ENCODE measurements at regions not wholly inside any gene's neighbourhood (a gene's known extent, or its start where the extent isn't known, plus 50 kb on each side); places are given as distances from the start of the nearest gene placed in this dataset.
A peak's percentile ranks its signal among the peaks of the same experiment; 100 is the strongest.

DNA sequence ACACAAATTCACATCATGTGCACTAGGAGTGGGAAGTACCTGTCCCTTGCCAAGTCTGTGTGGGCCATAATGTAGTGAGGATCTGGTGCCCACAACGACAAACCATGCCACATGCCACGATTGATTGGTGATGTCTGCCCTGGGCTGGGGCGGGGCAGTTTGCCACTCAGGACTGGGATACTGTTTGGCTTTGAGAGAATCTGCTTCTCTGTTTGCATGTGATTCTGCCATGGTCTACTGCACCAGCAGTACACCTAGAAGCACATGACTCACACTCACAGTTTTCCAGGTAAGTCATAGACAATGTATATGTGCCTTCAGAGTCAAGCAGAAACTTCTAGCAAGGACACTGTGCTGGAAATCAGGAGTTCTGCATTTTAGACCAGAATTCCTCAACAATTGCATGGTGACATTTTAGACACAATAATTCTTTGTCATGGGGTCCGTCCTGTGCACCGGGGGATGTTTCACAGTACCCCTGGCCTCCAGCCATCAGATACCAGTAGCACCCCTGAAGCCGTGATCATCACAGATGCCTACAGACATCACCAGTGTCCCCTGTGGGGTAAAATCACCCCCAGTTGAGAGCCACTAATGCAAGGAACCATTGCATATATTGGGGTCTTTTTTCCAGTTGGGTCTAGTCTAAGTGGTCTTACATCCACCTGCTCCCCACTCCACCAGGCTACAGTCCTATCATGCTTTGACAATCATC lies 278.3 kb downstream of the EIPR1 start:
- peaks cover 0 to 1% (median 0%) of the 10 kb centered on the region in 3 donors for H3K36me3 Mint-ChIP-seq
- H3K27ac Mint-ChIP-seq: peak overlapping the region in 1 of 8 donors; percentile 47
- H3K27me3 Mint-ChIP-seq: peaks cover 17 to 26% of the 10 kb centered on the region in 2 donors

DNA sequence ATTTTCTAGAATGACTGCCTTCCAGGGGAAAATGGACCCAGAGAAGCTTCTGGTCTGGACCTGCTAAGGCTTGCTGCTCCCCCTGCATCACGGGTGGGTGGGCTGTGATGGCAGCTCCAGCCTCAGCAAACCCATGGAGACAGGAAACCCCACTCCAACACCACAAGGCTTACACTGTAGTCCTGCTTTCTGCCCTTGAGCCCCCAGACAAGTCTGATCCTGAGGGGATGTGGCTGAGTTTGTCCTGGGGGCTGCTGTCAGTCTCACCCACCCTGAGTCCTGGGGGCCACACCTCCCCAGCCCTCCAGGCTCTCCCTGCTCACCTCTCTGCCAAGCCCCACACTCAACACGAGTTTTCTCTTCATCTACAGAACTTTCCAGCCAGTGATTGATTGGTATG lies 279.4 kb downstream of the EIPR1 start:
- H3K9me3 Mint-ChIP-seq: peaks cover 0 to 2% (median 0%) of the 10 kb centered on the region in 5 donors
- CTCF ChIA-PET: no interaction called here
- H3K9me3 ChIP-seq (ENCODE audit: low read length): no peaks in the 10 kb centered on the region

More for the DNA sequence above, 278.3 kb downstream of the EIPR1 start:
- Histone ChIP-seq H3K36me3 (ENCODE audit: insufficient read depth, low read length) (no peaks in the 10 kb centered on the region), H3K4me1 (ENCODE audit: insufficient read depth, low read length) (no peaks in the 10 kb centered on the region), H3K27ac (ENCODE audit: low read depth, low read length) (no peak overlapping the region), H3K4me3 (ENCODE audit: low read length) (no peak overlapping the region), H3K27me3 (ENCODE audit: insufficient read depth, low read length, poor library complexity, severe bottlenecking) (no peaks in the 10 kb centered on the region), H3K9me3 (ENCODE audit: low read length) (no peaks in the 10 kb centered on the region)
- Mint-ChIP-seq H3K4me1 (no peaks in the 10 kb centered on the region), H3K4me3 (peak overlapping the region in 1 of 7 donors; percentile 25), H3K9me3 (peaks cover 0 to 2% (median 0%) of the 10 kb centered on the region in 5 donors)
- ChIA-PET POLR2A (no interaction called here), CTCF (no interaction called here)
- DNase-seq: no peak

DNA sequence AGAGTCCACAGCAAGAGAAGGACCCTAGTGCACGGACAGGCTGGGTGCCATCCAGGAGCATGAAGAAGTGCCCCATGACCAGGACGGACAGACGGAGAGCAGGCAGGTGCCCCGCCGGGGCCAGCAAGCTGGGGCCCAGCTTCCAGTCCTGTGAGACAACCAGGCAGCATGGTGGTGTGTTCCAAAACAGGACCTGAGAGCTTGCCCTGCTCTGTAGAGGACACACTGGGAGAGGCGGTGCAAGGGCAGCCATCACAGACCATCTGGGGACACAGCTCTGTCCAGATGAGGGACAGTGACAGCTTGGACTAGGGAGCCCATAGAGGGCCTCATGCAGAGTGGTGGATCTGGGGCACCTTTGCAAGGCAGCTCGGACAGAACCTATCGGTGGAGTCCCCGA lies 279.8 kb downstream of the EIPR1 start:
- Mint-ChIP-seq H3K4me3 (no peak overlapping the region), H3K9me3 (peaks cover 0 to 2% (median 0%) of the 10 kb centered on the region in 5 donors), H3K27me3 (peaks cover 16 to 21% of the 10 kb centered on the region in 2 donors), H3K36me3 (peaks cover 0 to 1% (median 0%) of the 10 kb centered on the region in 3 donors), H3K4me1 (no peaks in the 10 kb centered on the region), H3K27ac (no peak overlapping the region)
- Histone ChIP-seq H3K36me3 (ENCODE audit: insufficient read depth, low read length) (no peaks in the 10 kb centered on the region), H3K4me1 (ENCODE audit: insufficient read depth, low read length) (no peaks in the 10 kb centered on the region), H3K9me3 (ENCODE audit: low read length) (no peaks in the 10 kb centered on the region), H3K27ac (ENCODE audit: low read depth, low read length) (no peak overlapping the region), H3K27me3 (ENCODE audit: insufficient read depth, low read length, poor library complexity, severe bottlenecking) (no peaks in the 10 kb centered on the region), H3K4me3 (ENCODE audit: low read length) (no peak overlapping the region)
- ChIA-PET POLR2A (no interaction called here), CTCF (no interaction called here)
- no peak for DNase-seq

More for the DNA sequence above, 279.4 kb downstream of the EIPR1 start:
- H3K36me3 Mint-ChIP-seq: peaks cover 0 to 1% (median 0%) of the 10 kb centered on the region in 3 donors
- Histone ChIP-seq H3K4me3 (ENCODE audit: low read length) (no peak overlapping the region), H3K4me1 (ENCODE audit: insufficient read depth, low read length) (no peaks in the 10 kb centered on the region), H3K36me3 (ENCODE audit: insufficient read depth, low read length) (no peaks in the 10 kb centered on the region), H3K27ac (ENCODE audit: low read depth, low read length) (no peak overlapping the region), H3K27me3 (ENCODE audit: insufficient read depth, low read length, poor library complexity, severe bottlenecking) (no peaks in the 10 kb centered on the region)
- H3K27me3 Mint-ChIP-seq: peaks cover 17 to 21% of the 10 kb centered on the region in 2 donors
- H3K4me1 Mint-ChIP-seq: no peaks in the 10 kb centered on the region
- no peak for DNase-seq
- POLR2A ChIA-PET: no interaction called here
- H3K4me3 Mint-ChIP-seq: no peak overlapping the region
- no peak overlapping the region for H3K27ac Mint-ChIP-seq

DNA sequence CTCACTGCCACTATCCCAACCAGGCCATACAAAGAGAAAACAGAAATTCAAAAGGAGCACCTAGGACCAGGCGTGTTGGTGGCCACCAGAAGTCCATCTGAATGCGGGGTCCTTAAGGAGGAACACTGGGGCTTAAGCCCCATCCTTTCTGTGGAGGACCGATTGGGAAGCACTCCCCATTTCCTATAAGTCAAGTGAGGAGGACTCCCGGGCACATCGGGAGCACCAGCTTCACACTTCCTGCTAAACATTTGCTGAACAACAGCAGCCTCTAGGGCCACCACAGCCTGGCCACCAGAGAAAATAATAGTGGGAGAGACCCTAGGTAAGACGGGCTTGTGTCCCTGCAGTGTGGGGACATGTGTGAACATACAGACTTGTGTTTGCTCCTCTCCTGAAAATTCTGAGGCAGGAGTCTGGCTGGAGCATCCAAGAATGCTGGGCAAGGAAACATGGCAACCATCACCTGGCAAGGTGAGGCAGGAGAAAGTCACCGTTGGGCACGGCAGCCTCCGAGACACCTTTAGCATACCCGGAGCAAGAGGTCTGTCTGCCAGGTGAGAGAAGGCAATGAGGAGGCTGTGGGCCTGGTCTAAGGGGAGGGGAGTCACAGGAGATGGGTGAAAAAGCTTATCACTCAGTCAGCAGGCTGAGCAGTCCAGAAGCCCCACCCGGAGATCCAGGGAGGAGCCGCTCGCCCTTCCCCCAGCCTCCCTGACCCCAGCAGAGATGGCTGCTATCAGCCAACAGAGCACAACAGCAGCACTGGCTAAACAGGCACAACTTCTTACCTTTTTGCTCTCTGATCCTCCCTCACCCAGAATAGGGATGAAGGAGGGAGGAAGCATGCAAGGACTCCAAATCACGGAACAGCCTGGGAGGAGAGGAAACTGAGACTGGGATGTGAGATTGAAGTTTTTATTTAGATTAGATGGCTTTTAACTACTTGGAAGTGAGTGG lies 282.3 kb downstream of the EIPR1 start:
- Mint-ChIP-seq H3K27me3 (peaks cover 12 to 21% of the 10 kb centered on the region in 2 donors), H3K4me1 (peaks cover 0 to 4% (median 2%) of the 10 kb centered on the region in 3 donors), H3K4me3 (no peak overlapping the region), H3K9me3 (peaks cover 0 to 5% (median 0%) of the 10 kb centered on the region in 5 donors), H3K27ac (no peak overlapping the region), H3K36me3 (peaks cover 0 to 1% (median 0%) of the 10 kb centered on the region in 3 donors)
- Histone ChIP-seq H3K4me1 (ENCODE audit: insufficient read depth, low read length) (no peaks in the 10 kb centered on the region), H3K27me3 (ENCODE audit: insufficient read depth, low read length, poor library complexity, severe bottlenecking) (no peaks in the 10 kb centered on the region), H3K36me3 (ENCODE audit: insufficient read depth, low read length) (no peaks in the 10 kb centered on the region), H3K27ac (ENCODE audit: low read depth, low read length) (no peak overlapping the region), H3K4me3 (ENCODE audit: low read length) (no peak overlapping the region), H3K9me3 (ENCODE audit: low read length) (no peaks in the 10 kb centered on the region)
- ChIA-PET CTCF (no interaction called here), POLR2A (no interaction called here)
- DNase-seq: no peak

DNA sequence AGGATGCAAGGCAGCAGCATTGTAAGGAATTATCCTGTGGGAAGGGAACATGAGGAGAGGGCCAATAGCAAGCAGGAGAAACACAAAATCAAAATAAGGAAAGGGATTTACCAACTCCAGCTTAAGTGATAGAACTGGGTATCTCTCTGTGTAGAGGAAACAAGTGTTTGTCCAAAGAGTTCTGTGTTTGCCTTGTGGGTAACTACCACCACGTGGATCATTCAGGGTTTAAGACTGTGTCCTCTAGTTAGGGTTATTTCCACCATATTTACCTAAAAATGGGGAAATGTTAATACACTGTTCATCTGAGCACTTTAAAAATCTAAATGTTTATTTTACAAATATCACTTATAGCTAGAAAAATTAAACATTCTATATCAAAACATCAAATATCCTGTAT lies 283.3 kb downstream of the EIPR1 start:
- H3K27ac ChIP-seq (ENCODE audit: low read depth, low read length): no peak overlapping the region
- ChIA-PET CTCF (no interaction called here), POLR2A (no interaction called here)
- no peaks in the 10 kb centered on the region for H3K36me3 ChIP-seq (ENCODE audit: insufficient read depth, low read length)
- Mint-ChIP-seq H3K27ac (no peak overlapping the region), H3K9me3 (peaks cover 4 to 13% (median 6%) of the 10 kb centered on the region in 5 donors), H3K4me3 (no peak overlapping the region), H3K4me1 (peaks cover 0 to 4% (median 2%) of the 10 kb centered on the region in 3 donors), H3K27me3 (peaks cover 12 to 17% of the 10 kb centered on the region in 2 donors), H3K36me3 (peaks cover 0 to 1% (median 0%) of the 10 kb centered on the region in 3 donors)
- no peaks in the 10 kb centered on the region for H3K4me1 ChIP-seq (ENCODE audit: insufficient read depth, low read length)
- no peak overlapping the region for H3K4me3 ChIP-seq (ENCODE audit: low read length)
- no peaks in the 10 kb centered on the region for H3K9me3 ChIP-seq (ENCODE audit: low read length)
- no peak for DNase-seq
- H3K27me3 ChIP-seq (ENCODE audit: insufficient read depth, low read length, poor library complexity, severe bottlenecking): no peaks in the 10 kb centered on the region

DNA sequence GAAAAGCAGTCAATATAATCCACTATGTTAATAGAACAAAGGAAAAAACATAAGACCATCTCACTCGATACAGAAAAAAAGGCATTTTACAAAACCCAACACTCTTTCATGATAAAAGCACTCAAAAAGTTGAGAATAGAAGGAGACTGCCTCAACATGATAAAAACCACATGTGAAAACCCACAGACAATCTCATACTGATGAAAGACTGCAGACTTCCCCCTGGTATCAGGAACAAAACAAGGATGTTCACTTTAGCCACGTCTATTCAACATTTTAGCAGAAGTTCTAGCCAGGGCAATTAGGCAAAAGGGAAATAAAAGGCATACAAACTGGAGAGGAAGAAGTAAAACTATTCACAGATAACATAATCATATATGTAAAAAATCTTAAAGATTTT lies 285.9 kb downstream of the EIPR1 start:
- Mint-ChIP-seq H3K27ac (no peak overlapping the region), H3K27me3 (peaks cover 4 to 8% of the 10 kb centered on the region in 2 donors), H3K9me3 (peaks cover 7 to 19% (median 17%) of the 10 kb centered on the region in 5 donors), H3K36me3 (peaks cover 0 to 5% (median 0%) of the 10 kb centered on the region in 3 donors), H3K4me3 (no peak overlapping the region), H3K4me1 (peaks cover 0 to 4% (median 2%) of the 10 kb centered on the region in 3 donors)
- peak in 1 of 5 donors; percentile 9 for DNase-seq
- no peaks in the 10 kb centered on the region for H3K36me3 ChIP-seq (ENCODE audit: insufficient read depth, low read length)
- H3K9me3 ChIP-seq (ENCODE audit: low read length): no peaks in the 10 kb centered on the region
- H3K27ac ChIP-seq (ENCODE audit: low read depth, low read length): no peak overlapping the region
- H3K4me3 ChIP-seq (ENCODE audit: low read length): no peak overlapping the region
- no peaks in the 10 kb centered on the region for H3K27me3 ChIP-seq (ENCODE audit: insufficient read depth, low read length, poor library complexity, severe bottlenecking)
- ChIA-PET CTCF (no interaction called here), POLR2A (no interaction called here)
- H3K4me1 ChIP-seq (ENCODE audit: insufficient read depth, low read length): no peaks in the 10 kb centered on the region

DNA sequence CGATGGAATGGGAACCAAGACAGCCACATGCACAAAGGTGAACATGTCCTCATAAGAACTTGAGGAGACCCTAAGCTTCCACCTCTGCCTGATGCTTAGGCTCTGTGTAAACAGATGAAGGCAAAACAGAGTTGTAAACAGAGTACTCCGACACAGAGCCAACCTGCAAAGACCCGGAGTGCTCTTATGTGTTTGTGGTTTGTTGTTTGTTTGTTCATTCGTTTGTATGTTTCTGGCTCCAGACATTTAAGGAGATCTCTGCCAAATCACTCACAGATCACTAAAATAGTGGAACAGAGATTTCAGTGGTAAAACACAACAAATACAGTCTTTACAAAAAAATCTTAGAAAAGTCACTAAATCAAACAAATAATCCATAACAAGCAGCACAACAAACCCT lies 294.9 kb downstream of the EIPR1 start:
- peaks cover 5 to 22% (median 12%) of the 10 kb centered on the region in 5 donors for H3K9me3 Mint-ChIP-seq
- H3K4me3 Mint-ChIP-seq: no peak overlapping the region
- CTCF ChIA-PET: no interaction called here
- DNase-seq: no peak
- H3K27me3 Mint-ChIP-seq: peaks cover 8 to 28% of the 10 kb centered on the region in 2 donors
- no peak overlapping the region for H3K4me3 ChIP-seq (ENCODE audit: low read length)
- H3K36me3 ChIP-seq (ENCODE audit: insufficient read depth, low read length): no peaks in the 10 kb centered on the region
- POLR2A ChIA-PET: no interaction called here
- no peaks in the 10 kb centered on the region for H3K4me1 Mint-ChIP-seq
- H3K27ac ChIP-seq (ENCODE audit: low read depth, low read length): no peak overlapping the region
- H3K36me3 Mint-ChIP-seq: peaks cover 0 to 11% (median 0%) of the 10 kb centered on the region in 3 donors
- no peaks in the 10 kb centered on the region for H3K9me3 ChIP-seq (ENCODE audit: low read length)
- no peaks in the 10 kb centered on the region for H3K4me1 ChIP-seq (ENCODE audit: insufficient read depth, low read length)
- H3K27ac Mint-ChIP-seq: no peak overlapping the region
- H3K27me3 ChIP-seq (ENCODE audit: insufficient read depth, low read length, poor library complexity, severe bottlenecking): no peaks in the 10 kb centered on the region
